H1 (cell line): ENCODE measurements at regions not wholly inside any gene's neighbourhood (a gene's known extent, or its start where the extent isn't known, plus 50 kb on each side); places are given as distances from the start of the nearest gene placed in this dataset.

Experiments used
- ATF3 ChIP-seq: IDR thresholded peaks from 2 replicates; pipeline ENCODE4 v1.6.1; 2011; ENCODE audit warnings: low read depth, mild to moderate bottlenecking, low read length; ENCODE audit not compliant: insufficient read depth
- CTCF ChIP-seq, 3 experiments: IDR thresholded peaks; 1 replicate in 2 of 3; 2 replicates in 1 of 3; pipeline versions ENCODE4 v1.5.1 to v1.6.1; 2011; ENCODE audit warnings: low read length in 3 of 3, mild to moderate bottlenecking in 3 of 3, inconsistent platforms in 2 of 3, low read depth in 1 of 3, moderate library complexity in 1 of 3; ENCODE audit not compliant: insufficient read depth in 1 of 3; ENCODE audit errors: control extremely low read depth in 1 of 3
- EGR1 ChIP-seq: IDR thresholded peaks from 2 replicates; pipeline ENCODE4 v1.6.1; 2011; ENCODE audit warnings: low read depth, low read length, borderline replicate concordance
- EZH2 ChIP-seq: fragments of 200-600 bp; sonication (generic); IDR thresholded peaks from 2 replicates; pipeline ENCODE4 v1.7.1; 2012; ENCODE audit warnings: low read depth, mild to moderate bottlenecking, moderate library complexity, low read length, inconsistent platforms; ENCODE audit not compliant: severe bottlenecking
- MAX ChIP-seq: IDR thresholded peaks from 2 replicates; pipeline ENCODE4 v1.6.1; 2012; ENCODE audit warnings: inconsistent platforms
- PHF8 ChIP-seq: fragments of 200-600 bp; sonication (generic); conservative IDR thresholded peaks from 2 replicates; pipeline ENCODE4 v1.7.1; 2012; ENCODE audit warnings: low read depth, mild to moderate bottlenecking, inconsistent platforms, low read length, moderate library complexity
- POLR2A ChIP-seq, 2 experiments: IDR thresholded peaks; 1 replicate in 1 of 2; 2 replicates in 1 of 2; pipeline ENCODE4 v1.6.1; 2011; ENCODE audit warnings: low read depth in 2 of 2, low read length in 2 of 2, mild to moderate bottlenecking in 2 of 2; ENCODE audit errors: control extremely low read depth in 1 of 2
- RAD21 ChIP-seq, 2 experiments: IDR thresholded peaks in 1 of 2; conservative IDR thresholded peaks in 1 of 2; 2 replicates each; pipeline ENCODE4 v1.6.1; 2011; ENCODE audit warnings: low read depth in 2 of 2, low read length in 2 of 2, improper control_type of control experiment in 1 of 2, inconsistent platforms in 1 of 2, mild to moderate bottlenecking in 1 of 2, moderate library complexity in 1 of 2
- RXRA ChIP-seq: IDR thresholded peaks from 2 replicates; pipeline ENCODE4 v1.6.1; 2011; ENCODE audit warnings: low read depth, mild to moderate bottlenecking, low read length, moderate library complexity; ENCODE audit not compliant: insufficient read depth
- SIN3A ChIP-seq, 2 experiments: IDR thresholded peaks in 1 of 2; conservative IDR thresholded peaks in 1 of 2; 2 replicates each; pipeline ENCODE4 v1.6.1; 2011 to 2012; ENCODE audit warnings: low read length in 2 of 2, improper control_type of control experiment in 1 of 2, low read depth in 1 of 2, mild to moderate bottlenecking in 1 of 2
- SP2 ChIP-seq: IDR thresholded peaks from 2 replicates; pipeline ENCODE4 v1.6.1; 2012; ENCODE audit warnings: mild to moderate bottlenecking, low read length, inconsistent platforms
- USF2 ChIP-seq: IDR thresholded peaks from 2 replicates; pipeline ENCODE4 v1.6.1; 2011; ENCODE audit warnings: low read length, improper control_type of control experiment
- ZNF274 ChIP-seq: IDR thresholded peaks from 2 replicates; pipeline ENCODE4 v1.7.0; 2012; ENCODE audit warnings: low read length, borderline replicate concordance; ENCODE audit errors: extremely low read depth
- TF ChIP-seq, protein P1 (sequence below): IDR thresholded peaks from 2 replicates; pipeline ENCODE4 v1.6.1; 2012; ENCODE audit warnings: low read length, inconsistent platforms

DNA sequence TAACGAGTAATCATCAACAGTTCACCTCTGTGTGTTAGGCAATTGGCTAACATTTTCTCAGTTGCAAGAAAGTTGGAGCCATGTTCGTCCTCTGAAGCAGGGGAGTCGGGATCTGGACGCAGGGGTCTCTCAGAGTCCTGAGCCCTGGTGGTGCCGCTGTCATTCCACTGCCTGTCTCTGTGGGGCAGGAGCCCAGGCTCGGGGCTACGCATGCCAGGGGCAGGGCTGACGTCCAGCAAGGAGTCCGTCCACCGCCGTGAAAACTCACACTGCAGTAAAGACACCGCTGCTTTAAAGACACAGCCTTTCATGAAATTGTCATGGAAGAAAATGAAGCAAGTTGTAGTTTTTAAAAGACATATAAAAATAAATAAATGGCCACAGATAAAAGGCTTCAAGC lies 571.1 kb upstream of the SOX11 start:
- TF ChIP-seq SIN3A (conservative IDR thresholded peaks at IDR 0.05 in 1 of 2, IDR thresholded peaks at IDR 0.05 in 1 of 2; ENCODE audit: low read depth in 1 of 2, low read length in 2 of 2) (no peak), CTCF (IDR thresholded peaks at IDR 0.05; ENCODE audit: control extremely low read depth in 1 of 3, insufficient read depth in 1 of 3, low read depth in 1 of 3, low read length in 3 of 3) (no peak), MAX (no peak), POLR2A (IDR thresholded peaks at IDR 0.05; ENCODE audit: control extremely low read depth in 1 of 2, low read depth in 2 of 2, low read length in 2 of 2) (no peak), RAD21 (IDR thresholded peaks at IDR 0.05 in 1 of 2, conservative IDR thresholded peaks at IDR 0.05 in 1 of 2; ENCODE audit: low read depth in 2 of 2, low read length in 2 of 2) (no peak), SP2 (no peak), ZNF274 (no peak), EGR1 (no peak), EZH2 (no peak), PHF8 (no peak), ATF3 (no peak), USF2 (no peak), RXRA (no peak)
- TF ChIP-seq, protein P1, sequence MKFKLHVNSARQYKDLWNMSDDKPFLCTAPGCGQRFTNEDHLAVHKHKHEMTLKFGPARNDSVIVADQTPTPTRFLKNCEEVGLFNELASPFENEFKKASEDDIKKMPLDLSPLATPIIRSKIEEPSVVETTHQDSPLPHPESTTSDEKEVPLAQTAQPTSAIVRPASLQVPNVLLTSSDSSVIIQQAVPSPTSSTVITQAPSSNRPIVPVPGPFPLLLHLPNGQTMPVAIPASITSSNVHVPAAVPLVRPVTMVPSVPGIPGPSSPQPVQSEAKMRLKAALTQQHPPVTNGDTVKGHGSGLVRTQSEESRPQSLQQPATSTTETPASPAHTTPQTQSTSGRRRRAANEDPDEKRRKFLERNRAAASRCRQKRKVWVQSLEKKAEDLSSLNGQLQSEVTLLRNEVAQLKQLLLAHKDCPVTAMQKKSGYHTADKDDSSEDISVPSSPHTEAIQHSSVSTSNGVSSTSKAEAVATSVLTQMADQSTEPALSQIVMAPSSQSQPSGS: no peak
